SK-N-SH (cell line): ENCODE measurements at regions not wholly inside any gene's neighbourhood (a gene's known extent, or its start where the extent isn't known, plus 50 kb on each side); places are given as distances from the start of the nearest gene placed in this dataset.

Experiments
- CTCF ChIA-PET: fragments of 300-600, 350-600 bp; formaldehyde crosslinking; extraction: SDS; loops from one replicate; lab custom pipeline; 2021; lab: Yijun Ruan, JAX
- POLR2A ChIA-PET: fragments of 350-600 bp; sonication (Branson Sonifier 250); formaldehyde crosslinking; extraction: SDS; loops from one replicate; lab custom pipeline; 2020; ENCODE audit warnings: antibody characterized with exemption, inconsistent platforms; lab: Yijun Ruan, JAX
- DNase-seq: peaks from one replicate; pipeline ENCODE4 v3.0.0; 2012
- H2AFZ ChIP-seq: fragments of 200-600 bp; sonication (generic); 2 replicates; pipeline ENCODE4 v1.8.1; 2016; ENCODE audit warnings: antibody characterized with exemption, mild to moderate bottlenecking, low read depth
- H3F3A ChIP-seq: fragments of 200-600 bp; sonication (generic); replicated peaks from 2 replicates; pipeline ENCODE3; 2016; ENCODE audit warnings: antibody characterized with exemption, mild to moderate bottlenecking; ENCODE audit not compliant: insufficient read depth
- H3K27ac ChIP-seq, 2 experiments: fragments of 200-500 bp in 1 of 2; fragments of 200-600 bp in 1 of 2; sonication (Bioruptor generic) in 1 of 2; sonication (generic), shearing (Covaris generic) in 1 of 2; 2 replicates each; pipeline versions ENCODE4 v1.5.1 to v1.6.1; 2014 to 2016; ENCODE audit warnings: low read depth in 2 of 2, inconsistent platforms in 1 of 2, low read length in 1 of 2, mild to moderate bottlenecking in 1 of 2, mixed read lengths in 1 of 2
- H3K27me3 ChIP-seq: fragments of 200-600 bp; sonication (generic), shearing (Covaris generic); 2 replicates; pipeline ENCODE4 v1.6.1; 2016; ENCODE audit warnings: mixed run types; ENCODE audit not compliant: insufficient read depth
- H3K36me3 ChIP-seq, 2 experiments: fragments of 200-500 bp in 1 of 2; fragments of 200-600 bp in 1 of 2; sonication (Bioruptor generic) in 1 of 2; sonication (generic) in 1 of 2; replicated peaks in 1 of 2; 2 replicates each; pipeline versions ENCODE3 to v1.5.1; 2014 to 2016; ENCODE audit warnings: low read length in 1 of 2, mild to moderate bottlenecking in 1 of 2; ENCODE audit not compliant: insufficient read depth in 2 of 2, control insufficient read depth in 1 of 2
- H3K4me1 ChIP-seq, 2 experiments: fragments of 200-500 bp in 1 of 2; fragments of 200-600 bp in 1 of 2; sonication (Bioruptor generic) in 1 of 2; sonication (generic), shearing (Covaris generic) in 1 of 2; 2 replicates each; pipeline versions ENCODE4 v1.5.1 to v1.6.1; 2014 to 2016; ENCODE audit warnings: low read depth in 1 of 2, low read length in 1 of 2, mixed run types in 1 of 2; ENCODE audit not compliant: insufficient read depth in 2 of 2, control insufficient read depth in 1 of 2
- H3K4me2 ChIP-seq: fragments of 200-600 bp; sonication (generic), shearing (Covaris generic); 2 replicates; pipeline ENCODE4 v1.6.1; 2017; ENCODE audit warnings: mixed run types
- H3K4me3 ChIP-seq, 2 experiments: fragments of 200-500 bp in 1 of 2; fragments of 200-600 bp in 1 of 2; sonication (Bioruptor generic) in 1 of 2; sonication (generic), shearing (Covaris generic) in 1 of 2; 2 replicates each; pipeline versions ENCODE4 v1.5.1 to v1.8.1; 2014 to 2016; ENCODE audit warnings: low read depth in 2 of 2, inconsistent platforms in 1 of 2, low read length in 1 of 2, mild to moderate bottlenecking in 1 of 2, mixed read lengths in 1 of 2, moderate library complexity in 1 of 2
- H3K79me2 ChIP-seq: fragments of 200-600 bp; sonication (generic); 2 replicates; pipeline ENCODE4 v1.8.1; 2017; ENCODE audit warnings: mild to moderate bottlenecking; ENCODE audit not compliant: insufficient read depth
- H3K9ac ChIP-seq: fragments of 200-600 bp; sonication (generic); 2 replicates; pipeline ENCODE4 v1.6.1; 2017; ENCODE audit warnings: mixed run types
- H3K9me2 ChIP-seq: fragments of 200-600 bp; sonication (generic); 2 replicates; pipeline ENCODE4 v1.6.1; 2017; ENCODE audit warnings: mixed run types
- H3K9me3 ChIP-seq: fragments of 200-600 bp; sonication (generic); 2 replicates; pipeline ENCODE4 v1.6.1; 2017; ENCODE audit warnings: mixed run types, mild to moderate bottlenecking, moderate library complexity
- H4K20me1 ChIP-seq: fragments of 200-600 bp; sonication (generic); 2 replicates; pipeline ENCODE4 v1.6.1; 2017; ENCODE audit warnings: mild to moderate bottlenecking, mixed run types; ENCODE audit not compliant: insufficient read depth
- CHD2 ChIP-seq: fragments of 150-350 bp; IDR thresholded peaks from 2 replicates; pipeline ENCODE4 v1.6.1; 2018; ENCODE audit warnings: low read length; ENCODE audit not compliant: partially characterized antibody
- EZH2phosphoT487 ChIP-seq: fragments of 200-600 bp; sonication (generic); IDR thresholded peaks from 2 replicates; pipeline ENCODE4 v1.6.1; 2017; ENCODE audit warnings: low read depth, mixed run types, mild to moderate bottlenecking, antibody characterized with exemption, moderate library complexity, borderline replicate concordance
- FOSL2 ChIP-seq: IDR thresholded peaks from 2 replicates; pipeline ENCODE4 v1.4.0; 2012; ENCODE audit warnings: low read depth, mild to moderate bottlenecking, moderate library complexity, borderline replicate concordance
- GATA2 ChIP-seq: sonication (generic); formaldehyde crosslinking; IDR thresholded peaks from 2 replicates; pipeline ENCODE4 v1.5.0; 2020; ENCODE audit warnings: mild to moderate bottlenecking, missing genetic modification reagents
- MEF2A ChIP-seq: IDR thresholded peaks from 2 replicates; pipeline ENCODE4 v1.4.0; 2012; ENCODE audit warnings: low read depth, borderline replicate concordance
- MXI1 ChIP-seq: IDR thresholded peaks from 2 replicates; pipeline ENCODE4 v1.6.1; 2012; ENCODE audit warnings: mild to moderate bottlenecking, low read depth, low read length, improper control_type of control experiment
- POLR2AphosphoS5 ChIP-seq: IDR thresholded peaks from 2 replicates; pipeline ENCODE4 v1.6.1; 2012; ENCODE audit warnings: low read depth, low read length
- RAD21 ChIP-seq: IDR thresholded peaks from 2 replicates; pipeline ENCODE4 v1.6.1; 2012; ENCODE audit warnings: mild to moderate bottlenecking, low read length
- SMC3 ChIP-seq: IDR thresholded peaks from 2 replicates; pipeline ENCODE4 v1.6.1; 2012; ENCODE audit warnings: low read depth, low read length, improper control_type of control experiment
- TEAD4 ChIP-seq: IDR thresholded peaks from 2 replicates; pipeline ENCODE4 v1.4.0; 2012; ENCODE audit warnings: mild to moderate bottlenecking, borderline replicate concordance; ENCODE audit not compliant: insufficient read depth
- YY1 ChIP-seq: IDR thresholded peaks from 2 replicates; pipeline ENCODE4 v1.4.0; 2012; ENCODE audit warnings: low read depth, mild to moderate bottlenecking
- WGBS: methylation state at CpG from one replicate; pipeline ENCODE4 v1.1.6; 2017; ENCODE audit warnings: low lambda C conversion rate; 5-methylcytosine and 5-hydroxymethylcytosine counted together
- TF ChIP-seq, protein P1 (sequence below): fragments of 200-600 bp; sonication (generic); IDR thresholded peaks from 2 replicates; pipeline ENCODE4 v1.6.1; 2017; ENCODE audit warnings: antibody characterized with exemption, mild to moderate bottlenecking, moderate library complexity
- TF ChIP-seq, protein P2 (sequence below): IDR thresholded peaks from 2 replicates; pipeline ENCODE4 v1.4.0; 2012; ENCODE audit warnings: low read depth
- TF ChIP-seq, protein P3 (sequence below): IDR thresholded peaks from 2 replicates; pipeline ENCODE4; 2012
- TF ChIP-seq, protein P4 (sequence below): IDR thresholded peaks from 2 replicates; pipeline ENCODE4 v1.4.0; 2012; ENCODE audit warnings: low read depth, borderline replicate concordance
- TF ChIP-seq, protein P5 (sequence below): fragments of 150-350 bp; IDR thresholded peaks from 2 replicates; pipeline ENCODE4 v1.6.1; 2017; ENCODE audit warnings: antibody characterized with exemption, low read length, low read depth, borderline replicate concordance
- TF ChIP-seq, protein P6 (sequence below): fragments of 150-350 bp; IDR thresholded peaks from 2 replicates; pipeline ENCODE4 v1.6.1; 2016; ENCODE audit warnings: mild to moderate bottlenecking, low read depth, low read length

DNA sequence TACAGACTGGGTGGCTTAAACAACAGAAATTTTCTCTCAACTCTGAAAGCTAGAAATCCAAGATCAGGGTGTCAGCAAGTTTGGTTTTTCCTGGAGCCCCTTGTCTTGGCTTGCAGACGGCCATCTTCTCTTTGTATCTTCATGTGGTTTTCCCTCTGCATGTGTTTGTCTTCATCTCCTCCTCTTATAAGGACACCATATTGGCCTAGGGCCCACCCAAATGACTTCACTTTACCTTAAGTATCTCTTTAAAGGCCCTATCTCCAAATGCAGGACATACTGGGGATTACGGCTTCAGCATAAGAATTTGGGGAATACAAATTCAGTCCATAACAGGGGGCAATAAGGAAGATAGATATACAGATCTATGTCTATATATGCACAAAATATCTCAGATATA lies 187.9 kb downstream of the MTCL1 start:
- POLR2A ChIA-PET: no interaction called here

More for the DNA sequence above, 187.9 kb downstream of the MTCL1 start:
- Histone ChIP-seq H3K4me1 (peaks cover 0 to 10% of the 10 kb centered on the region in 2 experiments; a peak in 1 of 4 replicates), H2AFZ (no peak overlapping the region), H3K79me2 (no peaks in the 10 kb centered on the region), H3K9me2 (no peaks in the 10 kb centered on the region), H3K4me2 (no peak overlapping the region), H3K36me3 (no peaks in the 10 kb centered on the region), H3K27ac (no peak overlapping the region), H3K4me3 (no peak overlapping the region), H3K27me3 (no peaks in the 10 kb centered on the region), H3K9ac (no peak overlapping the region), H3K9me3 (no peaks in the 10 kb centered on the region), H3F3A (peaks cover 16% of the 10 kb centered on the region), H4K20me1 (no peaks in the 10 kb centered on the region)
- no peak for DNase-seq
- TF ChIP-seq, protein P1, sequence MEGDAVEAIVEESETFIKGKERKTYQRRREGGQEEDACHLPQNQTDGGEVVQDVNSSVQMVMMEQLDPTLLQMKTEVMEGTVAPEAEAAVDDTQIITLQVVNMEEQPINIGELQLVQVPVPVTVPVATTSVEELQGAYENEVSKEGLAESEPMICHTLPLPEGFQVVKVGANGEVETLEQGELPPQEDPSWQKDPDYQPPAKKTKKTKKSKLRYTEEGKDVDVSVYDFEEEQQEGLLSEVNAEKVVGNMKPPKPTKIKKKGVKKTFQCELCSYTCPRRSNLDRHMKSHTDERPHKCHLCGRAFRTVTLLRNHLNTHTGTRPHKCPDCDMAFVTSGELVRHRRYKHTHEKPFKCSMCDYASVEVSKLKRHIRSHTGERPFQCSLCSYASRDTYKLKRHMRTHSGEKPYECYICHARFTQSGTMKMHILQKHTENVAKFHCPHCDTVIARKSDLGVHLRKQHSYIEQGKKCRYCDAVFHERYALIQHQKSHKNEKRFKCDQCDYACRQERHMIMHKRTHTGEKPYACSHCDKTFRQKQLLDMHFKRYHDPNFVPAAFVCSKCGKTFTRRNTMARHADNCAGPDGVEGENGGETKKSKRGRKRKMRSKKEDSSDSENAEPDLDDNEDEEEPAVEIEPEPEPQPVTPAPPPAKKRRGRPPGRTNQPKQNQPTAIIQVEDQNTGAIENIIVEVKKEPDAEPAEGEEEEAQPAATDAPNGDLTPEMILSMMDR: no peak
- TF ChIP-seq CHD2 (no peak), SMC3 (no peak), RAD21 (no peak), MEF2A (no peak), GATA2 (CRISPR knock-in tag) (no peak), TEAD4 (no peak), POLR2AphosphoS5 (no peak), FOSL2 (no peak), EZH2phosphoT487 (no peak), MXI1 (no peak), YY1 (no peak)
- TF ChIP-seq, protein P2, sequence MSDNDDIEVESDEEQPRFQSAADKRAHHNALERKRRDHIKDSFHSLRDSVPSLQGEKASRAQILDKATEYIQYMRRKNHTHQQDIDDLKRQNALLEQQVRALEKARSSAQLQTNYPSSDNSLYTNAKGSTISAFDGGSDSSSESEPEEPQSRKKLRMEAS: no peak
- TF ChIP-seq, protein P3, sequence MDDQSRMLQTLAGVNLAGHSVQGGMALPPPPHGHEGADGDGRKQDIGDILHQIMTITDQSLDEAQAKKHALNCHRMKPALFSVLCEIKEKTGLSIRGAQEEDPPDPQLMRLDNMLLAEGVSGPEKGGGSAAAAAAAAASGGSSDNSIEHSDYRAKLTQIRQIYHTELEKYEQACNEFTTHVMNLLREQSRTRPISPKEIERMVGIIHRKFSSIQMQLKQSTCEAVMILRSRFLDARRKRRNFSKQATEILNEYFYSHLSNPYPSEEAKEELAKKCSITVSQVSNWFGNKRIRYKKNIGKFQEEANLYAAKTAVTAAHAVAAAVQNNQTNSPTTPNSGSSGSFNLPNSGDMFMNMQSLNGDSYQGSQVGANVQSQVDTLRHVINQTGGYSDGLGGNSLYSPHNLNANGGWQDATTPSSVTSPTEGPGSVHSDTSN: no peak
- TF ChIP-seq, protein P4, sequence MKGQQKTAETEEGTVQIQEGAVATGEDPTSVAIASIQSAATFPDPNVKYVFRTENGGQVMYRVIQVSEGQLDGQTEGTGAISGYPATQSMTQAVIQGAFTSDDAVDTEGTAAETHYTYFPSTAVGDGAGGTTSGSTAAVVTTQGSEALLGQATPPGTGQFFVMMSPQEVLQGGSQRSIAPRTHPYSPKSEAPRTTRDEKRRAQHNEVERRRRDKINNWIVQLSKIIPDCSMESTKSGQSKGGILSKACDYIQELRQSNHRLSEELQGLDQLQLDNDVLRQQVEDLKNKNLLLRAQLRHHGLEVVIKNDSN: no peak
- TF ChIP-seq, protein P5, sequence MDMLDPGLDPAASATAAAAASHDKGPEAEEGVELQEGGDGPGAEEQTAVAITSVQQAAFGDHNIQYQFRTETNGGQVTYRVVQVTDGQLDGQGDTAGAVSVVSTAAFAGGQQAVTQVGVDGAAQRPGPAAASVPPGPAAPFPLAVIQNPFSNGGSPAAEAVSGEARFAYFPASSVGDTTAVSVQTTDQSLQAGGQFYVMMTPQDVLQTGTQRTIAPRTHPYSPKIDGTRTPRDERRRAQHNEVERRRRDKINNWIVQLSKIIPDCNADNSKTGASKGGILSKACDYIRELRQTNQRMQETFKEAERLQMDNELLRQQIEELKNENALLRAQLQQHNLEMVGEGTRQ: no peak
- TF ChIP-seq, protein P6, sequence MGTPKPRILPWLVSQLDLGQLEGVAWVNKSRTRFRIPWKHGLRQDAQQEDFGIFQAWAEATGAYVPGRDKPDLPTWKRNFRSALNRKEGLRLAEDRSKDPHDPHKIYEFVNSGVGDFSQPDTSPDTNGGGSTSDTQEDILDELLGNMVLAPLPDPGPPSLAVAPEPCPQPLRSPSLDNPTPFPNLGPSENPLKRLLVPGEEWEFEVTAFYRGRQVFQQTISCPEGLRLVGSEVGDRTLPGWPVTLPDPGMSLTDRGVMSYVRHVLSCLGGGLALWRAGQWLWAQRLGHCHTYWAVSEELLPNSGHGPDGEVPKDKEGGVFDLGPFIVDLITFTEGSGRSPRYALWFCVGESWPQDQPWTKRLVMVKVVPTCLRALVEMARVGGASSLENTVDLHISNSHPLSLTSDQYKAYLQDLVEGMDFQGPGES: no peak
- WGBS: 93% methylated on average over 2 of the region's 2 CpGs
- CTCF ChIA-PET: no interaction called here
